GM19397 (cell line): ENCODE measurements at regions not wholly inside any gene's neighbourhood (a gene's known extent, or its start where the extent isn't known, plus 50 kb on each side); places are given as distances from the start of the nearest gene placed in this dataset.
"Not testable (repeated sequence)": the region's sequence is repeated elsewhere in the genome, so short reads cannot be mapped to it uniquely, and the experiment has no call there.

Source experiments
- ATAC-seq: cut with Tn5 transposase; IDR thresholded peaks from one replicate; pipeline ENCODE4 v1.9.1; 2021; ENCODE audit warnings: mild to moderate bottlenecking, moderate library complexity; ENCODE audit not compliant: unreplicated experiment

DNA sequence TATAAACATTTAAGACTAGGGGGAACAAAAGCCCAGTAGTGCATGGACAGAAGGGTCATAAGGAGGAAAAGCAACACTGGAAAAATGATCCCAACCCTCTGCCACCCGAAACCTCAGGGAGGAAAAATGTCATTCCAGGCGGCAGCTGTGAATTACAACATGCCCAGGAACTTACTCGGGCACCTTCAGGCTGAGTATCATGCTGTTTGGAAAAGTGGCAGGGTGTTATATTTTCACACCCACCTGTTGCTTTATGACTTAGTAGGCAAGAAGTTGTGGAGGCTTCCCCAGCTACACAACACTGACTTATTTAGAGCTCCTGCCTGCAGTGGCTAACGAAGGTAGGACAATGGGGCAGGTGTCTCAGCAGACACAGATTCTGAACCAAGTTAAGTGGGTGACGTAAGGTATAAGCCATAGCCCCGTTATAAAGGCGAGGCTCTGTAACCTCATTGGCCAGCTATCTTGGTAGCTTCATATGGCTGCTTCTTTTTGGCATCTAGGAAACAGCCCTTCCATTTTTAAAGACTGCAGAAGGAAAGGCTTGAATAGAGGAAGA is 96.1 kb upstream of the IFNG-AS1 start:
- ATAC-seq = no peak

DNA sequence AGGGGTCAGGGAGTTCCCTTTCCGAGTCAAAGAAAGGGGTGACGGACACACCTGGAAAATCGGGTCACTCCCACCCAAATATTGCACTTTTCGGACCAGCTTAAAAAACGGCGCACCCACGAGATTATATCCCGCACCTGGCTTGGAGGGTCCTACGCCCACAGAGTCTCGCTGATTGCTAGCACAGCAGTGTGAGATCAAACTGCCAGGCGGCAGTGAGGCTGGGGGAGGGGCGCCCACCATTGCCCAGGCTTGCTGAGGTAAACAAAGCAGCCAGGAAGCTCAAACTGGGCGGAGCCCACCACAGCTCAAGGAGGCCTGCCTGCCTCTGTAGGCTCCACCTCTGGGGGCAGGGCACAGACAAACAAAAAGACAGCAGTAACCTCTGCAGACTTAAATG is 88.8 kb upstream of the IFNG-AS1 start:
- not testable (repeated sequence) for ATAC-seq

DNA sequence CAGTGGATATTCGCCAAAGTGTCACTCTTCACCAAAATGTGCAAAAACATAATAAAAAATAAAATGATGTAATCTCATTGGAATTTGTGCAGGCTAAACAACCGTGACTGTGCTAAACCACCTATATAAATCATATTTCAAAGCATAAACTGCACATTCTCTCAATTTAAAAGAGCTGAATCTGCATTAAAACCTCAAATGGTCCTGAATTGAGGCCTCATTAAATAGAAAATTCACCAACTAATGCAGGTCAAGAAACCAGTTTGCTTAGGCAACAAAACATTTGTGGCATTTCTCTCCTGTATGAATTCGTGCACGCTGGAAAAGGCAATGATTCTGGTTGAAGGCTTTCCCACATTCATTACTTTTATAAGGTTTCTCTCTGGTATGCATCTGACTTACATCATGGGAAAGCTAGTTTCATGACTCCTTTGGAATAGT is 80.1 kb upstream of the IFNG-AS1 start:
- no peak for ATAC-seq

DNA sequence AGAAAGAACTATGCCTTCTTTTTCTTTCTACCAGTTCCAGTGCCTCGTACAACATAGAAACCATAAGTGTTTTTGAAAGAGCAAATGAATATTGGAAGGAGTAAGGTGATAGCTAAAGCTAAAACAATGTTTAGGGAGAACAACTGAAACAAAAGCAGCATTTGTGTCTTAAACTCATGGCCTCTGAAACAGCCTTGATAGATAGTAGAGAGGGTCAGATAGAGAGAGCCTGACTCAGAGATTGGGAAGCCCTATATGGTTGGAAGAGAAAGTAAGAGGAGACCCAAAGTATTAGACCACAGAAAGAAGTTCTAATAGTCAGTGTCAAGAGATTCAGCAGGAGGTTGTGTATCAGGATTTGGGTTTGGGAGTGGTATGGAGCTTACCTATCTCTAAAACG is 79.6 kb upstream of the IFNG-AS1 start:
- no peak for ATAC-seq

DNA sequence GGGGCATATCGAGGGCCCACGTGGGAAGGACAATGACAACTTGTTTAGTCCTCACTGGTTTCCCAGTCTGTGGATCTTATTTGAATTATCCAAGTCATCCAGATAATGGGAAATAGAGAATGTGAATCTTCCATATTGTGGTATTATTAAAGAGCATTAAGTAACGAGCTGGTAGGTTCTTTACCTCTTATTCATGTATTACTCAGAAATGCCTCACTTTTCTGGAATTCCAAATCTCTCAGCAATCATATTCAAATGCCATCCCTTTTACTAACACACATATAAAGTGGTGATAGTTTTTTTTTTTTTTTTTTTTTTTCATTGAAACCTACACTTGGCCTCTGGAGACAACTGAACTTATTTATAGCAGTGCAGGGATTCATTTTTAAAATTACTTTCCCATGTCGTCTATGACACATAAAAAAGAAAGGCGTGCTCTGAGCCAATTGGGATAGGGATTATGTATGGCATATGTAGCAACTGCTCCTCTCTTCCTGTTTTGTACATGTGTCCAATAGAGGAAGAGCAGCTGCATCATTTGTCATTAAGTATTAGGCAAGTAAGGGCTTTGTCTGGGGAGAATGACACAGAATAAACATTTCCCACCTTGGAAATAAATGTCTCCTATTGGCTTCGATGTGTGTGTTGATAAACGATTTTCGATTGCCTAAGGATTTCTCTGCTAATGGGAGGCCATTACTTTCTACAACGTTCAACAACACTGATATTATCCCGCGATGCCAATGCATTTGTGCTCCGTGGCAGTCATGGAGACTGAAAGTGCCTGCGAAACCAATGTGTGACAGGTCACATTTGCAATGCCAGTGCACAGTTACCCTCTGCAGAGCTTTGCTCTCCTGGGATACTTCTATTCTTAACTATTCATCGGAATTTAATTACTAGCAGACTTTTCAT is 78.6 kb upstream of the IFNG-AS1 start:
- no peak for ATAC-seq

DNA sequence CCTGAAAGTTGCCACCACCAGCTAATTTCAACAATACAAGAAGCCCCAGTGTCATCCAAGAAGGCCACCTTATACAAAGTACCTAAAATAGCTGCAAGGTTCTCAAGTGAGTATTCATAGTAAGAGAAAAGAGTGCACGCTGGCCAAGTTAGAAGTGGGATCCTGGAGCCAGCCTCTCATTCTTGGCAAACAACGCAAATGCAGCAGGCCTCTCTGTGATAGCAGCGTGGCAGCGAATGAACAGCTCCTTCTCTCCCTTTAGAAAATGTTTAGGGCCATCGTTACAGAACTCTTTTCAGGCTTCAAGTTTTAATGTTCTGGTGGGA is 78.0 kb upstream of the IFNG-AS1 start:
- no peak for ATAC-seq

DNA sequence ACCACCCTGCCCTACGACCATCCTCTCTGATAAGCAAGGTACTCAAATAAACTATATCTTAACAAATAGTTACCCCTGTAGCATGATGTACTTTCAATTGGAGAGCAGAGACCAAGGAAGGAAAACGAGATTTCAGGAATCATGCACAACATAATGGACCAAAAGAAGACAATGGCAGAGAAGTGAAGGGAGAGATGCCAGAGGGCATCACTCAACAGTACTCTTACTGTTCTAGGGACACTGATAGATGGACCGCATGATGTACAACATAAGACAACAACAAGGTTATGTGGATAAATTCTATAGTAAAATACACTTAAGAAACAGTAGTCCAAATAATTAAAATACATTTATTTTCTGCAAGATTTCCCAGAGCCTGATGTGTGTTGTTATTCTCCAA is 77.5 kb upstream of the IFNG-AS1 start:
- no peak for ATAC-seq

DNA sequence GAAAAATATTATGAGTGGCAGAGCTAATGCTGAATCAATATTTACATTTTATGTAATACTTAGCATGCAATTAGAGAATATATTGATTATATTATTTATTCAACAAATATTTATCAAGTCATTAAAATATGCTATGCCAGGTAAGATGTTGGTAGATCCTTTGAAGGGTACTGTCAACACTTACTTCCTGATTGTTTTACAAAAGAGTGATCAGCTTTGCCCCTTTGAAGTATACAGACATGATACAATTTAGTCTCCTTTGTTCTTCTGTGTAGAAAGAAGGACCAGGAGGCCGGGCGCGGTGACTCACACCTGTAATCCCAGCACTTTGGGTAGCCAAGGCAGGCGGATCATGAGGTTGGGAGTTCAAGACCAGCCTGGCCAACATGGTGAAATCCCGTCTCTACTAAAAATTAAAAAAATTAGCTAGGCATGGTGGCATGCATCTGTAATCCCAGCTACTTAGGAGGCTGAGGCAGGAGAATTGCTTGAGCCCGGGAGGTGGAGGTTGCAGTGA is 73.9 kb upstream of the IFNG-AS1 start:
- ATAC-seq = no peak

DNA sequence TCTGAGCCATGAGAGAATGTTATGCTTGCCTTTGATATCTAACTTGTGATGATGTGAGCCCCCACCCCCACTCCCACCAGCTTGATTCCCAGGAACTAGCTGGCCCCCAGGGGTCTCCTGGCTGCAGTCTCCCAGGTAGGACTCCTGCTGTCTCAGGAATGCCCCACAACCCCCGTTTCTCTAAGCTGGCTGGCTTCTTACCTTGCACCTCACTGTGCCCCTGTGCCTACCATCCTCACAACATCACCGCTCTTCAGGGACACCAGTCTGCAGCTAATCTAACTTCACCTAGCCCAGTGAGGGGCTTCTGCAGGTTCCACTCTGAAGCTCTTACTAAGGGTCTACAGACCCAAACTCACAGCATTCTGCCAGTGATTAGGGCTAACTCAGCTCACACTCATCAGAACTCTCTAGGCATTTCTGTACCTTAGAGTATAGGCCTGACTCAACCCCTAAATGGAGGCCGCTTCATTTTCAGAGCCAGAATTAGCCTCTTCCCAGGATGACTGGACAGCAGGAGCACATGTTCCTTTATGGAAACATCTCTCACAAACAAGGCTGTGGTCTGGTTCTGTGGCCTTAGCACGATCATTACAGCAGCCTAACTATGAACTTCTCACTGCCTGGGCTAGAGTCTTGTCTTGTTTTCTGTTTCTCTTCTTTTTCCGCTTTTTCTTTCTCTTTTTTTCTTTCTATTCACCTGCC is 72.8 kb upstream of the IFNG-AS1 start:
- no peak for ATAC-seq

DNA sequence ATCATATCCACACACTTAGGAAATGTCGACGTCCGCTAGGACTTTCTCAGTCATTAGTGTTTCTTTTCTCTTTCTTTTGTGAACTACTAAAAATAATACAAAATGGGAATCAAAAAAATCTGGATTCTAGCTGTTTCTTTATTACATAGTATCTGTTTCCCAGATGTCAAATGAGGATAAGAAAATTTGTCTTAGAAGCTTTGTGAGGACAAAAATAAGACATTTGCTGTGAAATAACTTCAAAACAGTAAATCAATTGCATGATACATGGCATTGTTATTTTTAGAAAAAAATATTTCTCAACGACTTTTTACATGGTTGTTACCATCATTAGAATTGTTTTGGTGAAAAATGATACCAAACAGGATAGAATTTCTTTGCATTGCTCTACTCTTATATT is 71.4 kb upstream of the IFNG-AS1 start:
- no peak for ATAC-seq

DNA sequence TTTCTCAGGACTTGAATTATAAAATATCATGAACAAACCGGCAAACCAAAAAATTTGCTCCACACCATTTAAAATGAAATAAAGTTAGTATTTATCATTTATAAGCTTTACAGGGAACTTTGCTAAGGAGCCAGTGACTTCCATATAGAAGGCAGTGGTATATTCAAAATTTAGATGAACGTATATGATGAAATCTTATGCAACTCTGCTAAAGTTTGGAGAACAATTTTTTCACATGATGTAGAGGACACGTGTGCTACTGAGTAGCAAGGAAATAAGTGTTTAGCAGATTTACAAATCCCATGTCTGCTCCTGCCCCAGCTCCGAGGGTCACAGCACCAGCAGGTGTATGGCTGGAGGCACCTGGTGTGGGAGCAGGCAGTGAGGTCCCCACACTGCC is 70.8 kb upstream of the IFNG-AS1 start:
- ATAC-seq = no peak

DNA sequence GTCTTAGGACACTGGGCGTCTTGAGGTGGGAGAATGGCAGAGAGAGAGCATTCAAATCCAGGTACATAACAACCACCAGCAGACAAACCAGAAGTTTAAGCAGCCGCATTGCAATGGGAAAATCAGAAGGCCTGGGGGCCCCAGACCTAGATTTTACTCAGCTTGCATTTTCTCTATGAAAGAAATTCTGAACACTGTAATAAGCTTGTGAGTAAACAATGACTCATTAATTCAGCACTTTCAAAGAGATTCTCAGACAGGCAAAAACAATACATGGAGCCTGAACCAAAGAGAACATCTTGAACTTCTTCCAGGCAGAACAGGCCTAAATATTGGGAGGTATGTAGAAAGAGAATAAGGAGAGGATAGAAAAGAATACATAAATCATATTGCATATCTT is 69.8 kb upstream of the IFNG-AS1 start:
- ATAC-seq = no peak

DNA sequence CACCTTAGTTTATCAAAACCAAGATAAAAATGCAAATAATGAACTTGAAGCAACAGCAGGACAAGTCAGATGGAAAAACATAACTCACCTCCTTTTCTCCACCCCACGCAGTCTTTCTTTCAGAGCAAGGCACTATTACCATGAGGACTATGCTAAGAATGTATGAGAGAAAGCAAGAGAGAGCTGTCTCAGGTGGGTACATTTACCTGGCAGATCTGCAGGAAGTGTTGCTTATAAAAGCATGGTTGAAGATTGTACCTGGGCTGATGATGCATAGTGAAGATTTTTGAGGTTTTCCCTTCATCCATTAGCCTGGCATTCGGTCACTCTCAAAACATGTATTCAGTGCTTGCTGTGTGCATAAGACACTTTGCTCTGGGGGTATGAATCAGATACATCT is 68.8 kb upstream of the IFNG-AS1 start:
- no peak for ATAC-seq

DNA sequence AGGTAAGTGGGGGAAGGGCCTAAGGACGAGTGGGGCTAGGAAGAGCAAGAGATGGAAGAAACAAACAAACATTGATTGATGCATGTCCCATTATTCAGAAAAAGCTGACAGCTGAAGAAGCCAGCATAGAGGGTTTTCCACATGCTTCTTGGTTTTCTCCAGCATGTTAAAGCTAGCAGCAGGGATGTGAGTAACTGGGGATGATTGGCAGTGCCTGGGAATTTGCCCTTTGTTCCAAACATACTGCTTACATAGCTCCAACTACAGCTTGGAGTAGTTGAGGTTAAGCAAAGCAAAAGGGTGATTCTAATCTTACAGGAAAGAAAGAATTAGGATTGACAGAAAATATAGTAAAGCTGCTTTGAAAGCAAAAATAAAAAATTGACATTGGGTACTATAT is 68.0 kb upstream of the IFNG-AS1 start:
- ATAC-seq = no peak

DNA sequence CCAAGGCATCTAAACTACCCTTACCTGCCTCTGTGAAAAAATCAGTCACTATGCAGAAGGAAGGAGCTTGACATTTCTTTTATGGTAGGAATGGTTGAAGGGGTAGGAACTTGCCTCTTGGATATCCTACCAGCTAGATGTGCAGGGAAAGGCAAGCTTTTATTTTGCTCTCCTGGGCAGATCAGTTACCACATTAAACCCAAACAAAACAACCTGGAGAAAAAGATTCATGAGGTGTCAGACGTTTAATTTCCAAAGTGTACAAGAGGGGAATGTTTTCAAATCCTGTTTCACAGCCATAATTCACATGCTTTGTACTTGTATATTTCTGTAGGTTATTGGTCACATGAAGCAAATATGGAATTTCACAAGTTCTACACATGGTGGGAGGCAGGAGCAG is 67.0 kb upstream of the IFNG-AS1 start:
- no peak for ATAC-seq

DNA sequence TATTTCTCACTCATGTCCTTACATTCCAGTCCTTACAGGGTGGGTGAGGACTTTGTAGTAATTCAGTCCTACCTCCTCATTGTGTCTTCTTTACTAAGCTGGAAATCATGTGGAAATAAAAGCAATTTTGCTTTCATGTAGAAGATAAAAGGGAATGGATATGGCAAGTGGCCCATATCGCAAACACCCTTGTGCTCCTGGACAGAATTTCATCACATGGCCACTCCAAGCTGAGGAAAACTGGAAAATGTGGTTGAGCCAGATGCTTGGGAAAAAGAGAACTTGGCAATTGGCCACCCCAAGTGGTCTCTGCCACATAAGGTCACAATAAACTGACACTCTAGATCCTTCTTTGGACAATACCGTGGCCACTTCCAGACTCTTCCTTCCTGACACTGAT is 64.2 kb upstream of the IFNG-AS1 start:
- no peak for ATAC-seq

DNA sequence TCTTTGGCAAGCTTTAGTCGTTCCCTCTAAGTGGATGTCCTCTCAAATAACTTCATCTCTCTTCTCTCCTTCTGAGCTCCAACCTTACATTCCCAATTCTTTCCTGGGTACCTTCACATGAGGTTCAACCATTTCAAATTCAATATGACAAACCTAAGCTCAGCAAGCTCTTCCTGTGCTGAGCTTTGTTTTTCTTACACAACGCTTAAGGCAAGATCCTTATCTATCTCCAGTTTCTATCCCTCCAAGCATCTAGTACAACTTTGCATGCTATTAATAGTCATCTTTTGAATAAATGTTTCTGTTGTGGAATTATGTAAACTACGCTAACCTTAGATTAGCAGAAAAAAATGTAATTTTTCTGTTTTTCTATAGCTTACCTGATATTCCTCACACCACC is 63.7 kb upstream of the IFNG-AS1 start:
- no peak for ATAC-seq

DNA sequence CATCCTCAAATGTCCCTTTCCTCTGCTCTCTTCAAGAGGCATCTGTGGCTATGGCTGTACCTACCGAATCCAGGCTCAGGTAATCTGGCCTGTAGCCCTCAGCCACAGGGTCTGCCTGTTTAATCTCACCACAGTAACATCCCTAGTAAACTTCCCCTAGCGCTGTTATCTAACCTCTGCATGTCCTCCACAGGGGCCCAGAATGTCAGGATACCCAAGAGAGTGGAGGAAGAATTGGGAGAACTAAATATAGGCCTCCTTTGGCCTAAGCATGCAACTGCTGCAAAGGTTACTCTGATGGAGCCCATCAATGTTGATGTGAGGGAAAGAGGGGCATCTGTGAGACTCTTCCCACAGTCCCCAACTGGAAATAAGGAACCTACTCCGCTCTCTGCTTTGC is 63.2 kb upstream of the IFNG-AS1 start:
- ATAC-seq = no peak

DNA sequence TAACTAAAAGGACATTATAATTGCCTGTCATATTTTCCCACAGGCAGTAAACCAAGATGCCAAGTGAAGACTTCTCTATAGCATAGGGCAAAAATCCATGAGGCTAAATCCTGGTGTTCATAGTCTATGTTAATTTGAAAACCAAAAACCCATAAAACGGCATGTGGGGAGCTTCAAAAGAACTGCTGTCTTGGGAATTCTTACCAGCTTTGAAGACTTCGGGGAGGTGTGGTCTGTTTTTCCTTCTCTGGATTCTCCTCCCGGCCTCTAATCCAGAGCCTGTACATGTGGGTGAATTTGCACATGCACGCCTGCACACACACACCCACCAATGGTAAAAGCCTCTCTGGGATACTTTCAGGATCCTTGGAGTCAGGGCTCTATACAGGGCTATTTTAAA is 61.9 kb upstream of the IFNG-AS1 start:
- ATAC-seq = no peak

DNA sequence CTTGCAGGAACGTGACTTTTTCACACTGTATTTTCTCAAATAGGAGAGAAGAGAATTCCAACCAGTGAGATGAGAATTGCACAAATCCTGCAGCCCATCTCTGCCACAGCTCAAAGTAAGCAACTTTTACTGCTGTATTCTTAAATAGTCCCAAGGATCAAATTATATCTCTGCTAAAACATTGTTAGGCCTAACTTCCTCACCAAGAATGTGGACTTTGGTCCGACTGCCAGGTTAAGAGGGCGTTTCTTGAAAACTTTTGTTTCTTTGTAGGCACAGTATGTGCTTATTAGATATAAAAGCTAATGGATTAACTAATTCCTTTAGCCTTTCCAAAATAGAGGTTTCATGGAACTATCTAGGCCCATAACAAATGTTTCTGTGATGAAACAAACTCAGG is 61.4 kb upstream of the IFNG-AS1 start:
- ATAC-seq = no peak

DNA sequence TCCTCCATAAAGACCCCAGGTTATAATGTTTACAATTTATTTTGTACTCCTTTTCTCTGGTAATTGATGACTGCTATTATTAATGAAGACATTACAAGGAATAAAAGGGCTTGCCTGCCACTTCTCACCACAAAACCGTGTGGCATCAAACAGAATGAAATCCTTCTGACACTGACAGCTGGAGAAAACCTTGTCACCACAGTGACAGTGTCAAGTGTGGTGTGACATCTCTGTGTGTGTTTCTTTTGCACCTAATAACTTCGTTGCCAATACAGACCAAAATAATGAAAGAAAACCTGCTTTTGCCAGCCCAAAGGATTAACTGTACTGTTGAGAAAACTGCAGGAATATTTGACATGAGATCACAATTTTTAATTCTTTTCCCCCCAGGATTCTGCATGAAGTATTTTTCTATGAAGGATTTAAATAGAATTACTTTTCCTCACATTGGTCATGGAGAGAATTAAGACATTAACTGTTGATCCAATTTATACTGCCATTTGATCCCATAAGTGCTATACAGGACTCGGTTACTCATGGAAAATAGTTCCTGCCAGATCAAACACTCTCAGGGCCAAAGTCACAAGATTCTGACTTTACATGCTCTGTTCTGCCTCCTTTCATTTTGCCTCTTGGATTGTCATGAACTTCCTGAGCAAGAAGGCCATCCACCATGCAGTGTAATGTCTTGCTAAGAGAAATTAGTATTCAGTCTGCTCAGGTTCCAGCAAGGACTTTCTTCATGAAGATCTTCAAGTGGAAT is 60.4 kb upstream of the IFNG-AS1 start:
- no peak for ATAC-seq
